HepG2 (cell line): ENCODE measurements at regions not wholly inside any gene's neighbourhood (a gene's known extent, or its start where the extent isn't known, plus 50 kb on each side); places are given as distances from the start of the nearest gene placed in this dataset.

Source experiments
- FOXP1 ChIP-seq, 2 experiments: fragments of 450-650 bp in 1 of 2; IDR thresholded peaks; 2 replicates each; pipeline ENCODE4 v1.6.1; 2017 to 2018; ENCODE audit warnings: antibody characterized with exemption in 1 of 2
- GABPB1 ChIP-seq: IDR thresholded peaks from 2 replicates; pipeline ENCODE4 v1.6.1; 2016; ENCODE audit warnings: mild to moderate bottlenecking, missing genetic modification reagents, moderate library complexity, missing compliant biosample characterization
- JUND ChIP-seq: sonication (generic); formaldehyde crosslinking; IDR thresholded peaks from 2 replicates; pipeline ENCODE4 v1.8.0; 2022; ENCODE audit warnings: mild to moderate bottlenecking, missing genetic modification reagents
- XBP1 ChIP-seq: sonication (generic); formaldehyde crosslinking; IDR thresholded peaks from 2 replicates; pipeline ENCODE4 v1.5.0; 2020; ENCODE audit warnings: missing genetic modification reagents
- ZNF329 ChIP-seq: sonication (generic); formaldehyde crosslinking; IDR thresholded peaks from 2 replicates; pipeline ENCODE4 v1.9.0; 2021; ENCODE audit warnings: low read depth, mild to moderate bottlenecking, missing genetic modification reagents
- ZNF335 ChIP-seq: sonication (generic); formaldehyde crosslinking; IDR thresholded peaks from 2 replicates; pipeline ENCODE4 v1.4.0; 2020; ENCODE audit warnings: missing genetic modification reagents
- ZNF367 ChIP-seq: sonication (generic); formaldehyde crosslinking; IDR thresholded peaks from 2 replicates; pipeline ENCODE4 v1.4.0; 2020; ENCODE audit warnings: missing genetic modification reagents, borderline replicate concordance
- small RNA-seq, 3 experiments: library from RNA; depleted of rRNA; stranded (forward); fragments of <200 nt; gene quantifications; one replicate each; pipeline ENCODE3, GENCODE V24; 2012; ENCODE audit warnings: low read depth in 2 of 3, low replicate concordance in 1 of 3; ENCODE audit not compliant: insufficient read length in 3 of 3, insufficient read depth in 2 of 3

DNA sequence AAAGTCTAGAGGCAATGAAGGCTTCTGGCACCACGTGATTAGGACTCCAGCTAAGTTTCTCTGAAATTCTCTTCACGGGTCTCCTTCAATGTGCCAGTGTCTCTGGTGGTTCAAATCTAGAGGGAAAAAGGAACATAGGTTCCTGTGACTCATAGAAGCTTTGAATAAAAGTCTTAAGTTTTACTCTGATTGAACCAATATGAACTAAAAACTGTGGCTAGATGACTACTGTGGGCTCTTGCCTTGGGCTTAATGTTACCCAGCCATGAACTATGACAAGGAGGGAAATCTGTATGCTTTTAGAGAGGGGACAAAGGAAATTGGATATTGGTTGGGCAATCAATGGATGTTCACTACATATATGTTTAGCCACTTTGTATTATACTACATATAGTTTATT, 49.9 kb upstream of the TEX13D start (continued):
- TF ChIP-seq GABPB1 (CRISPR knock-in tag) = no peak
- TF ChIP-seq ZNF367 (CRISPR knock-in tag) = no peak
- TF ChIP-seq ZNF329 (CRISPR knock-in tag) = no peak
- no peak for TF ChIP-seq JUND (CRISPR knock-in tag)
- TF ChIP-seq ZNF335 (CRISPR knock-in tag) = no peak
- no peak for TF ChIP-seq XBP1 (CRISPR knock-in tag)
- TF ChIP-seq FOXP1 (IDR thresholded peaks at IDR 0.05) = no peak
- TF ChIP-seq FOXP1 (CRISPR knock-in tag; IDR thresholded peaks at IDR 0.05) = no peak

Small RNA genes lying in the stretch of these regions (small RNA-seq; reads per million reads assigned to genes)
- 0 reads per million in 3 experiments for gene RF00561
